Activated T-helper 17 cell treated with anti-CD3 and anti-CD28 coated beads, Interleukin-2, amount 50 U/mL, for 72 hours (primary cell): ENCODE measurements at regions not wholly inside any gene's neighbourhood (a gene's known extent, or its start where the extent isn't known, plus 50 kb on each side); places are given as distances from the start of the nearest gene placed in this dataset.
"Not testable (repeated sequence)": the region's sequence is repeated elsewhere in the genome, so short reads cannot be mapped to it uniquely, and the experiment has no call there.

ENCODE experiments used
- ATAC-seq: fragments of 150-1000 bp; cut with Tn5 transposase; replicated peaks from 2 replicates; pipeline ENCODE4 v1.10.0; 2021; ENCODE audit warnings: mild to moderate bottlenecking, moderate library complexity
- H3K27ac Mint-ChIP-seq: one replicate; pipeline ENCODE4 v1.8.0; 2022; ENCODE audit warnings: mixed read lengths
- H3K27me3 Mint-ChIP-seq: one replicate; pipeline ENCODE4 v1.8.0; 2022; ENCODE audit warnings: mixed read lengths
- H3K36me3 Mint-ChIP-seq: one replicate; pipeline ENCODE4 v1.8.0; 2022; ENCODE audit warnings: low read depth, mild to moderate bottlenecking, mixed read lengths
- H3K4me1 Mint-ChIP-seq: one replicate; pipeline ENCODE4 v1.8.0; 2022; ENCODE audit warnings: mixed read lengths
- H3K4me3 Mint-ChIP-seq: one replicate; pipeline ENCODE4 v1.8.0; 2022; ENCODE audit warnings: mild to moderate bottlenecking, mixed read lengths
- H3K9me3 Mint-ChIP-seq: one replicate; pipeline ENCODE4 v1.8.0; 2022; ENCODE audit warnings: mixed read lengths

- H3K4me3 Mint-ChIP-seq: no peak overlapping the region
- H3K27me3 Mint-ChIP-seq: no peaks in the 10 kb centered on the region
- ATAC-seq: no peak
- H3K9me3 Mint-ChIP-seq: no peaks in the 10 kb centered on the region
- no peak overlapping the region for H3K27ac Mint-ChIP-seq
- H3K4me1 Mint-ChIP-seq: no peaks in the 10 kb centered on the region
- H3K36me3 Mint-ChIP-seq: no peaks in the 10 kb centered on the region
These were observed 522.4 kb downstream of the CCSER2 start for GRCh38 chr10:84850826-84851225.

GRCh38 chr10:84854439-84854838 is 526.0 kb downstream of the CCSER2 start:
- H3K4me3 Mint-ChIP-seq: no peak overlapping the region
- H3K27me3 Mint-ChIP-seq: peaks cover under 1% of the 10 kb centered on the region
- H3K9me3 Mint-ChIP-seq: peaks cover under 1% of the 10 kb centered on the region
- no peak for ATAC-seq
- no peak overlapping the region for H3K27ac Mint-ChIP-seq
- H3K4me1 Mint-ChIP-seq: no peaks in the 10 kb centered on the region
- H3K36me3 Mint-ChIP-seq: no peaks in the 10 kb centered on the region

GRCh38 chr10:84860855-84861254 is 532.5 kb downstream of the CCSER2 start:
- Mint-ChIP-seq H3K4me1 (no peaks in the 10 kb centered on the region), H3K27me3 (peaks cover 18% of the 10 kb centered on the region)

GRCh38 chr10:84862551-84862950 is 534.2 kb downstream of the CCSER2 start:
- no peaks in the 10 kb centered on the region for H3K4me1 Mint-ChIP-seq
- no peaks in the 10 kb centered on the region for H3K36me3 Mint-ChIP-seq
- peaks cover 21% of the 10 kb centered on the region for H3K27me3 Mint-ChIP-seq
- H3K4me3 Mint-ChIP-seq: no peak overlapping the region
- H3K27ac Mint-ChIP-seq: no peak overlapping the region
- H3K9me3 Mint-ChIP-seq: peaks cover 10% of the 10 kb centered on the region
- ATAC-seq: no peak

More at GRCh38 chr10:84860855-84861254, 532.5 kb downstream of the CCSER2 start:
- peaks cover 5% of the 10 kb centered on the region for H3K9me3 Mint-ChIP-seq
- no peak overlapping the region for H3K4me3 Mint-ChIP-seq
- H3K27ac Mint-ChIP-seq: no peak overlapping the region
- H3K36me3 Mint-ChIP-seq: no peaks in the 10 kb centered on the region
- no peak for ATAC-seq

GRCh38 chr10:84863675-84864074 is 535.3 kb downstream of the CCSER2 start:
- H3K36me3 Mint-ChIP-seq: no peaks in the 10 kb centered on the region
- H3K4me3 Mint-ChIP-seq: no peak overlapping the region
- ATAC-seq: no peak
- H3K4me1 Mint-ChIP-seq: no peaks in the 10 kb centered on the region
- peaks cover 21% of the 10 kb centered on the region for H3K27me3 Mint-ChIP-seq
- no peak overlapping the region for H3K27ac Mint-ChIP-seq
- H3K9me3 Mint-ChIP-seq: peaks cover 10% of the 10 kb centered on the region

GRCh38 chr10:84876116-84876999 is 548.0 kb downstream of the CCSER2 start:
- Mint-ChIP-seq H3K27ac (no peak overlapping the region), H3K4me3 (no peak overlapping the region), H3K4me1 (no peaks in the 10 kb centered on the region), H3K27me3 (peaks cover 7% of the 10 kb centered on the region), H3K36me3 (no peaks in the 10 kb centered on the region), H3K9me3 (no peaks in the 10 kb centered on the region)
- no peak for ATAC-seq

GRCh38 chr10:84879991-84880390 is 551.6 kb downstream of the CCSER2 start:
- Mint-ChIP-seq H3K27ac (no peak overlapping the region), H3K9me3 (peaks cover 3% of the 10 kb centered on the region), H3K36me3 (no peaks in the 10 kb centered on the region), H3K4me1 (no peaks in the 10 kb centered on the region), H3K4me3 (no peak overlapping the region), H3K27me3 (peaks cover 7% of the 10 kb centered on the region)
- ATAC-seq: no peak

GRCh38 chr10:84881696-84882095 is 553.3 kb downstream of the CCSER2 start:
- not testable (repeated sequence) for H3K36me3 Mint-ChIP-seq, H3K9me3 Mint-ChIP-seq, H3K27me3 Mint-ChIP-seq, H3K4me3 Mint-ChIP-seq, ATAC-seq, H3K4me1 Mint-ChIP-seq, H3K27ac Mint-ChIP-seq

- no peak for ATAC-seq
- Mint-ChIP-seq H3K27me3 (no peaks in the 10 kb centered on the region), H3K36me3 (no peaks in the 10 kb centered on the region), H3K9me3 (peaks cover 5% of the 10 kb centered on the region), H3K27ac (no peak overlapping the region), H3K4me3 (no peak overlapping the region), H3K4me1 (no peaks in the 10 kb centered on the region)
These were observed 562.3 kb downstream of the CCSER2 start for GRCh38 chr10:84890706-84891105.

- Mint-ChIP-seq H3K27ac (no peak overlapping the region), H3K4me1 (no peaks in the 10 kb centered on the region), H3K9me3 (peaks cover 5% of the 10 kb centered on the region), H3K36me3 (no peaks in the 10 kb centered on the region), H3K27me3 (no peaks in the 10 kb centered on the region), H3K4me3 (no peak overlapping the region)
- ATAC-seq: no peak
These were observed 563.2 kb downstream of the CCSER2 start for GRCh38 chr10:84891631-84892030.

GRCh38 chr10:84895541-84895940 is 567.2 kb downstream of the CCSER2 start:
- Mint-ChIP-seq H3K27me3 (no peaks in the 10 kb centered on the region), H3K4me1 (no peaks in the 10 kb centered on the region), H3K36me3 (no peaks in the 10 kb centered on the region), H3K27ac (no peak overlapping the region), H3K9me3 (peaks cover 5% of the 10 kb centered on the region), H3K4me3 (no peak overlapping the region)
- no peak for ATAC-seq

- Mint-ChIP-seq H3K4me1 (no peaks in the 10 kb centered on the region), H3K27ac (no peak overlapping the region), H3K9me3 (peaks cover 5% of the 10 kb centered on the region), H3K27me3 (no peaks in the 10 kb centered on the region), H3K4me3 (no peak overlapping the region), H3K36me3 (no peaks in the 10 kb centered on the region)
- ATAC-seq: no peak
These were observed 568.5 kb downstream of the CCSER2 start for GRCh38 chr10:84896909-84897308.

GRCh38 chr10:84899268-84899667 is 570.9 kb downstream of the CCSER2 start:
- no peaks in the 10 kb centered on the region for H3K27me3 Mint-ChIP-seq
- ATAC-seq: no peak
- H3K27ac Mint-ChIP-seq: no peak overlapping the region
- H3K36me3 Mint-ChIP-seq: no peaks in the 10 kb centered on the region
- no peaks in the 10 kb centered on the region for H3K4me1 Mint-ChIP-seq
- H3K4me3 Mint-ChIP-seq: no peak overlapping the region
- H3K9me3 Mint-ChIP-seq: no peaks in the 10 kb centered on the region

- ATAC-seq: no peak
- Mint-ChIP-seq H3K27me3 (no peaks in the 10 kb centered on the region), H3K36me3 (no peaks in the 10 kb centered on the region), H3K9me3 (no peaks in the 10 kb centered on the region), H3K4me3 (no peak overlapping the region), H3K4me1 (no peaks in the 10 kb centered on the region), H3K27ac (no peak overlapping the region)
These were observed 571.8 kb downstream of the CCSER2 start for GRCh38 chr10:84900141-84900540.

- no peak overlapping the region for H3K4me3 Mint-ChIP-seq
- no peak overlapping the region for H3K27ac Mint-ChIP-seq
- no peaks in the 10 kb centered on the region for H3K27me3 Mint-ChIP-seq
- no peak for ATAC-seq
- no peaks in the 10 kb centered on the region for H3K4me1 Mint-ChIP-seq
- H3K36me3 Mint-ChIP-seq: no peaks in the 10 kb centered on the region
- no peaks in the 10 kb centered on the region for H3K9me3 Mint-ChIP-seq
These were observed 573.5 kb downstream of the CCSER2 start for GRCh38 chr10:84901885-84902284.
